D721Med (cell line): ENCODE measurements at regions not wholly inside any gene's neighbourhood (a gene's known extent, or its start where the extent isn't known, plus 50 kb on each side); places are given as distances from the start of the nearest gene placed in this dataset.
"Not testable (repeated sequence)": the region's sequence is repeated elsewhere in the genome, so short reads cannot be mapped to it uniquely, and the experiment has no call there.

Source experiments
- DNase-seq: peaks from one replicate; pipeline ENCODE4 v3.0.0; 2011; ENCODE audit warnings: low spot score; ENCODE audit not compliant: insufficient read length
- FAIRE-seq: peaks from 2 replicates; lab custom pipeline; 2011; peaks lifted over from hg19 to GRCh38; lab: Jason Lieb, UNC
- TF ChIP-seq, protein P1 (sequence below): IDR thresholded peaks from 2 replicates; pipeline ENCODE4 v1.5.1; 2012; ENCODE audit warnings: mild to moderate bottlenecking, control low read depth; ENCODE audit not compliant: insufficient read depth; ENCODE audit errors: missing control alignments

- no peak for DNase-seq
- no peak for FAIRE-seq
- TF ChIP-seq, protein P1, sequence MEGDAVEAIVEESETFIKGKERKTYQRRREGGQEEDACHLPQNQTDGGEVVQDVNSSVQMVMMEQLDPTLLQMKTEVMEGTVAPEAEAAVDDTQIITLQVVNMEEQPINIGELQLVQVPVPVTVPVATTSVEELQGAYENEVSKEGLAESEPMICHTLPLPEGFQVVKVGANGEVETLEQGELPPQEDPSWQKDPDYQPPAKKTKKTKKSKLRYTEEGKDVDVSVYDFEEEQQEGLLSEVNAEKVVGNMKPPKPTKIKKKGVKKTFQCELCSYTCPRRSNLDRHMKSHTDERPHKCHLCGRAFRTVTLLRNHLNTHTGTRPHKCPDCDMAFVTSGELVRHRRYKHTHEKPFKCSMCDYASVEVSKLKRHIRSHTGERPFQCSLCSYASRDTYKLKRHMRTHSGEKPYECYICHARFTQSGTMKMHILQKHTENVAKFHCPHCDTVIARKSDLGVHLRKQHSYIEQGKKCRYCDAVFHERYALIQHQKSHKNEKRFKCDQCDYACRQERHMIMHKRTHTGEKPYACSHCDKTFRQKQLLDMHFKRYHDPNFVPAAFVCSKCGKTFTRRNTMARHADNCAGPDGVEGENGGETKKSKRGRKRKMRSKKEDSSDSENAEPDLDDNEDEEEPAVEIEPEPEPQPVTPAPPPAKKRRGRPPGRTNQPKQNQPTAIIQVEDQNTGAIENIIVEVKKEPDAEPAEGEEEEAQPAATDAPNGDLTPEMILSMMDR, result no peak
These were observed 90.9 kb downstream of the MYCN start for GRCh38 chr2:16031058-16031847.

DNA sequence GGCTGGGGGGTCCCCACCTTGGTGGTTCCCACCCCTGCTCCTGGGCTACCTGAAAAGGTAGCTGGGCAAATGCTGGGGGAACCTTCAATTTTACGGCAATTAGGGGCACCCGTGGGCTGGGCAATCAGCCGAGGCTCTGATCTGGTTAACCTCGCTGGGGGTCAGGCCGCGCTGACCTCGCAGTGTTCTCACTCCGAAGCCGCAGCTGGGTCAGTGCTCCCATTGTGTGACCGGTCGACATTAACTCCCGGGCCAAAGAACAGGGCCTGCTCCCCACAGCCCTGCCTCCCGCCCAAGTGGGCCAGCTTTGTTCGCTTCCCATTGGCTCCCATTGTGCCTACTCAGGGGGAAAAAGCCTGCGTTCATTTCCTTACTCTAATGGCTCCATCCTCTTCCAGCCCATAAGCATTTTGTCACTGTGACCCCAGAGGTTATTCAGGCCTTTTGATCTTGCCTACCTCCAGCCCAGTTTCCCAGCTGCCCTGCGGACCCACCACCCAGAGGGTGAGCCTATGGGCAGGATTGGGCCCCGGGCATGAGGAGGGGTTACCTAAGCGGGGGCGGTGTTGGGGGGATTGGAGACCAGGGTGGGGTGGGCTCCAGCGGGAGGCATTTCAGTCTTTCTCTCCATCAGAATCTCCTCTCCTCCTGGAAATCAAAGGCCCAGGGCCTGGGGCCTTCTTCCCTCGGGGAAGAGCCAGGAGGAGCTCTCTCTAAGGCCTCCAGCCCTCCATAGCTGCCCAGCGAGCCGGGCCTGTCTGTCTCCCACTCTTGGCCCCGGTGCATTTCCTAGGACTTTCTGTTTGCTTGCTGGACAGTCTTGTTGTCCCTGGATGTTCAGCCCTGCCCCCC, 90.1 kb downstream of the MYCN start:
- DNase-seq (no peak), FAIRE-seq (no peak)
- TF ChIP-seq, protein P1, result no peak

DNA sequence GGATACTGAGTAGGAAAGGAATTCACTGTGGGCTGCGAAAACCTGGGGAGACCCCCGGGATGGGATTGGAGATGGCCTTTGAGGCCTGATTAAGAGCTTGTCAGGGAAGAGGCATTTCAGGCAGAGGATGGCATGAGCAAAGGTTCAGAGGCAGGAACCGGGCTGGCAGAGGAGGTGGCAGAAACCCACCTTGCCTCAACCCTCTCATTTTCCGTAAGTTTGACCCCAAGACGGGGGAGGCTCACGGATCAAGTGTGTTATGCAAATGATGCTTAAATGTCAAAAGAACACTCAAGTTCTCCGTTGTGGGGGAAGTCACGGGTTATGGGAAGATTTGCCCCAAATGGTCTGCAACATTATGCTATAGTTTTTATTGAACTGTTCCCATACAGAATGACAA, 88.3 kb downstream of the MYCN start:
- TF ChIP-seq, protein P1, result no peak
- no peak for FAIRE-seq
- no peak for DNase-seq

- DNase-seq, result no peak
- FAIRE-seq, result no peak
- TF ChIP-seq, protein P1, result no peak
These were observed 86.6 kb downstream of the MYCN start for GRCh38 chr2:16026816-16027501.

GRCh38 chr2:16025876-16026640, 85.7 kb downstream of the MYCN start:
- FAIRE-seq, result no peak
- TF ChIP-seq, protein P1, result no peak
- DNase-seq, result no peak

DNA sequence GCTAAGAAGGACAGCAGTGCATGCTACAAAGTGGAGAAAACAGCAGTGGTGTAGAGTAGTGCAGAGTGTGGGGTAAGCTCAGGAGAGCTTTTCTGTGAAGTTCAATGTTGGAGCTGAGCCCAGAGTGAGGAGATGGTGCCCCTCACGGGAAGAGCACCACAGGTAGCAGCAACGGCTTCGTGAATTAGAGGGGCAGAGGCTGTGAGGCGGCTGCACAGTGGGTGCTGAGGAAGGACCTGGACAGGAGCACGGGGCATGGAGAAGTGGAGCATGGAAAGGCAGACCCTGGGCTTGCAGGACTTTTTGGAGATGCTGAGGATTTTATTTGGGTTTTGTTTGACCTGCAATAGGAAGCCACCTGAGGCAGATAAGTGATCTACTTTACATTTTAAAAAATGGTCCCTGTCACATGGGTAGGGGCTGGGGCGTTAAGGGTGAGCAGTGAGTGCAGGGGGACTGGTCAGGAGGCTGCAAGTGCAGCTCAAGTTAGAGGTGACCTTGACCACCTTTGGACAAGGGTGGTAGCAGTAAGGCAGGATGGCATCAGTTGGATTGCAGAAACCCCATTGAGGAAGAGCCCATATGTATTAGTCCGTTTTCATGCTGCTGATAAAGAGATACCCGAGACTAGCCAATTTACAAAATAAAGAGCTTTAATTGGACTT, 85.0 kb downstream of the MYCN start:
- no peak for FAIRE-seq
- no peak for DNase-seq
- TF ChIP-seq, protein P1, result no peak

DNA sequence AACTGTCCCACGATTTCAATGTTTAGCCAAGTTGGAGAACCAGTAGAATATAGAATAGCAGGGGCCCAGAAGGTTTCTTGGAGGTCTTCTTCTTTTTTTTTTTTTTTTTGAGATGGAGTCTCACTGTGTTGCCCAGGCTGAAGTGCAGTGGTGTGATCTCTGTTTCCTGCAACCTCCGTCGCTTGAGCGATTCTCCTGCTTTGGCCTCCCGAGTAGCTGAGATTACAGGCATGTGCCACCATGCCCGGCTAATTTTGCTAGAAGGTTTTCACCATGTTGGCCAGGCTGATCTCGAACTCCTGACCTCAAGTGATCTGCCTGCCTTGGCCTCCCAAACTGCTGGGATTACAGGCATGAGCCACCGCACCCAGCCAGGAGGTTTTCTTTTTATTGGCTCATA, 84.3 kb downstream of the MYCN start:
- not testable (repeated sequence) for DNase-seq, FAIRE-seq
